GM06990 (cell line): ENCODE measurements at regions not wholly inside any gene's neighbourhood (a gene's known extent, or its start where the extent isn't known, plus 50 kb on each side); places are given as distances from the start of the nearest gene placed in this dataset.

Experiments
- DNase-seq: peaks from one replicate; pipeline ENCODE4 v3.0.0-alpha.2; 2011; ENCODE audit not compliant: insufficient read length; ENCODE audit errors: extremely low read depth
- H3K27me3 ChIP-seq: replicated peaks from 2 replicates; pipeline ENCODE4 v1.6.0; 2011; ENCODE audit warnings: low read length; ENCODE audit not compliant: control insufficient read depth, insufficient read depth
- H3K36me3 ChIP-seq: 2 replicates; pipeline ENCODE4 v1.5.1; 2011; ENCODE audit warnings: low read length; ENCODE audit not compliant: control insufficient read depth, insufficient read depth
- H3K4me3 ChIP-seq: replicated peaks from 2 replicates; pipeline ENCODE4 v1.5.1; 2011; ENCODE audit warnings: low read depth, mild to moderate bottlenecking, control low read depth, low read length
- CTCF ChIP-seq: IDR thresholded peaks from 2 replicates; pipeline ENCODE4 v1.5.1; 2011; ENCODE audit warnings: low read length, control low read depth, mild to moderate bottlenecking, inconsistent platforms; ENCODE audit not compliant: insufficient read depth, poor library complexity, severe bottlenecking

- no peaks in the 10 kb centered on the region for H3K27me3 ChIP-seq
- no peak for DNase-seq
- TF ChIP-seq CTCF = peak; percentile 63
- no peak overlapping the region for H3K4me3 ChIP-seq
- H3K36me3 ChIP-seq = no peaks in the 10 kb centered on the region
Measured at GRCh38 chr5:81856948-81857928, 106.3 kb upstream of the SSBP2 start.

DNA sequence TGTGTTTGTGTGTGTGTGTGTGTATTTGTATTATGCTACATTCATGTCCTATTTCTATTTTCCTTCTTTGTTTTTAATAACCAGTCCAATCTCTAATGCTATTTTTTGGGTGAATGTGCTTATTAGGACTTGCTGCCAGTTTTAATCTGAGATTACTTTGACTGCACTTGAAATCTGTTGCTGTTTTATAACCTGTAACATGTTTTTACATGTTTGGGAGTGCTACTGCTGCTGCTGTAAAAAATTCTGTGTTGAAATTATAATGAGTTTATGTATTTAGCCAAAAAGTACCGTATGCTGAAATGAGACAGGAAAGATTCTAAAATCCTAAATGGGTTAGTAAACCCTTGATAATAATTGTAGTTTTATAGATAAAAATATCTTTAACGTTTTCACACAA lies 104.7 kb upstream of the SSBP2 start:
- Histone ChIP-seq H3K4me3 (no peak overlapping the region), H3K27me3 (no peaks in the 10 kb centered on the region), H3K36me3 (no peaks in the 10 kb centered on the region)
- DNase-seq = no peak
- no peak for TF ChIP-seq CTCF

DNA sequence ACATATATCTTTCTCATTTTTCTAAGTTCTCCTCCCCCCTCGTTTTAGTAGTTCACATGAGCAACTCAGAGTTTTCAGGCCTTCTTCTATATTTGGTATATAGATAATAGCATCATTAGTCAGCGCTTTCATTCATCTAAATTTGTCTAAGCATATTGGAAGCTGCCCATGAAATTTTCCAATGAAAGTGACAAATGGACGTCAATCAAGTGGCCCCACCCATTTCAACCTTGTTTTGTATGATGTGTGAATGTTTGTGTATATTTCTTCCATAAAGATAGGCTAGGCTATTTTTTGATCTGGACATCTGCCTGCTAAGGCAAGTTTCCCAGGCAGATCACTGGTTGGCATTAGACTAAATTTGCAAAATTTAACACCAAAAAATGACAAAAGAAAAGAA lies 104.0 kb upstream of the SSBP2 start:
- Histone ChIP-seq H3K27me3 (no peaks in the 10 kb centered on the region), H3K36me3 (no peaks in the 10 kb centered on the region), H3K4me3 (no peak overlapping the region)
- no peak for TF ChIP-seq CTCF
- DNase-seq = no peak

DNA sequence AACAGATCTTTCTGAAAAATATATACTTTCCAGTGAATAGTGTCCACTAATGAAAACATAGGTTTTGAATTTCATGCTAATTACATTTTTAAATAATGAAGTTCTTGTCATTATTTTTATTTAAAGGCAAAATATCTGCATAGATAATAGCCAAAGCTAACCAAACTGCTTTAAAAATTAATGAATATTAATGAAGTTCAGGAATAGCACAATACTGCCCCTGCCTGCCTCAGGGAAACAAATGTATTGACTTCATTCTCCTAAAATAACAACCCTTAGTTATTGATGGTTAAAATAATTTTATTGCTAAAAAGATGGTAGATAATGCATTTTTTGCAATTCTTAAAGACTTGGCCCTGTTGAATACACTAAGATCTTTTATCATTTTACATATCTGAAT lies 103.6 kb upstream of the SSBP2 start:
- no peak overlapping the region for H3K4me3 ChIP-seq
- no peaks in the 10 kb centered on the region for H3K36me3 ChIP-seq
- no peaks in the 10 kb centered on the region for H3K27me3 ChIP-seq
- no peak for DNase-seq
- TF ChIP-seq CTCF = peak; percentile 21

DNA sequence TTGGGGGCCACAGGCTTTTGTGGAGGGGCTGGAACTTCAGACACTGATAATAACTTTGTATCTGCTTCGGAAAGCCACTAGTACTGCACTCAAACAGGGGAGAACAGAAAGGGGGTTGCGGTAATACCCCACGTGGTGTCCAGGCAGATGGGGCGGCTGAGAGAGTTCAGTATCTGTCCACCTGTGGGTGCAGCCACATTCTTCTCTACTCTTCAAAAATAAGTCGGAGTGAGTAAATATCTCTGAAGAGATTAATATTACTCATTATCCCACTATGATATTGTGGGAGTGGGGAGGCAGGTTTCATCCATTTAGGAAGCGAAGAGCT lies 102.1 kb upstream of the SSBP2 start:
- TF ChIP-seq CTCF = no peak
- no peaks in the 10 kb centered on the region for H3K36me3 ChIP-seq
- H3K4me3 ChIP-seq = no peak overlapping the region
- DNase-seq = no peak
- H3K27me3 ChIP-seq = no peaks in the 10 kb centered on the region
